ENCODE measurements at regions not wholly inside any gene's neighbourhood (a gene's known extent, or its start where the extent isn't known, plus 50 kb on each side); places are given as distances from the start of the nearest gene placed in this dataset.

- Histone ChIP-seq H3K9me3 (replicated peaks in 1 of 2; ENCODE audit: control insufficient read depth in 1 of 2, insufficient read depth in 1 of 2, low read length in 2 of 2) (no peaks in the 10 kb centered on the region), H3K36me3 (replicated peaks in 1 of 2; ENCODE audit: control insufficient read depth in 1 of 2, insufficient read depth in 2 of 2, low read length in 2 of 2) (no peaks in the 10 kb centered on the region), H3K27ac (ENCODE audit: low read depth in 1 of 2, low read length in 2 of 2) (no peak overlapping the region), H3K4me2 (replicated peaks; ENCODE audit: extremely low read depth, low read length, poor library complexity, severe bottlenecking) (no peak overlapping the region), H2AFZ (ENCODE audit: insufficient read depth, low read depth, low read length, poor library complexity, severe bottlenecking) (no peak overlapping the region), H3K79me2 (ENCODE audit: insufficient read depth, low read length) (no peaks in the 10 kb centered on the region), H3K4me1 (ENCODE audit: control insufficient read depth in 1 of 2, insufficient read depth in 2 of 2, low read length in 2 of 2) (no peaks in the 10 kb centered on the region), H3K9ac (ENCODE audit: insufficient read depth, low read length, poor library complexity, severe bottlenecking) (no peak overlapping the region), H4K20me1 (ENCODE audit: insufficient read depth, low read length) (no peaks in the 10 kb centered on the region), H3K27me3 (ENCODE audit: control insufficient read depth in 2 of 2, insufficient read depth in 2 of 2, low read length in 2 of 2) (no peaks in the 10 kb centered on the region), H3K4me3 (replicated peaks in 1 of 3; ENCODE audit: low read depth in 2 of 3, low read length in 3 of 3) (no peak overlapping the region)
- Mint-ChIP-seq H3K4me1 (no peaks in the 10 kb centered on the region), H3K27me3 (ENCODE audit: low read depth in 3 of 3) (peaks cover 0 to 2% (median 0%) of the 10 kb centered on the region in 3 donors), H3K36me3 (no peaks in the 10 kb centered on the region), H3K4me3 (no peak overlapping the region), H3K27ac (no peak overlapping the region), H3K9me3 (peaks cover 0 to 5% (median 2%) of the 10 kb centered on the region in 7 donors)
- no peak for DNase-seq
- intact Hi-C loops (cut with micrococcal nuclease), result no loop called here
- no CpG with 5 or more reads among the region's 2 CpGs for WGBS (ENCODE audit: insufficient coverage)
- no peak for TF ChIP-seq CTCF (IDR thresholded peaks at IDR 0.05)
Measured at GRCh38 chr5:167363065-167363464, 928.4 kb upstream of the WWC1 start.

GRCh38 chr5:167375125-167375524, 916.3 kb upstream of the WWC1 start:
- no peaks in the 10 kb centered on the region for H3K27me3 ChIP-seq (ENCODE audit: control insufficient read depth in 2 of 2, insufficient read depth in 2 of 2, low read length in 2 of 2)
- intact Hi-C loops (cut with micrococcal nuclease), result no loop called here
- H3K27ac ChIP-seq (ENCODE audit: low read depth in 1 of 2, low read length in 2 of 2), result no peak overlapping the region
- Mint-ChIP-seq H3K9me3 (peaks cover 0 to 4% (median 0%) of the 10 kb centered on the region in 7 donors), H3K27me3 (ENCODE audit: low read depth in 3 of 3) (no peaks in the 10 kb centered on the region), H3K4me3 (no peak overlapping the region), H3K27ac (peak overlapping the region in 1 of 7 donors; percentile 21), H3K36me3 (no peaks in the 10 kb centered on the region), H3K4me1 (no peaks in the 10 kb centered on the region)
- H3K4me2 ChIP-seq (replicated peaks; ENCODE audit: extremely low read depth, low read length, poor library complexity, severe bottlenecking), result no peak overlapping the region
- H3K4me3 ChIP-seq (replicated peaks in 1 of 3; ENCODE audit: low read depth in 2 of 3, low read length in 3 of 3), result no peak overlapping the region
- H3K36me3 ChIP-seq (replicated peaks in 1 of 2; ENCODE audit: control insufficient read depth in 1 of 2, insufficient read depth in 2 of 2, low read length in 2 of 2), result no peaks in the 10 kb centered on the region
- no peaks in the 10 kb centered on the region for H3K9me3 ChIP-seq (replicated peaks in 1 of 2; ENCODE audit: control insufficient read depth in 1 of 2, insufficient read depth in 1 of 2, low read length in 2 of 2)
- no peak for DNase-seq
- no peaks in the 10 kb centered on the region for H3K4me1 ChIP-seq (ENCODE audit: control insufficient read depth in 1 of 2, insufficient read depth in 2 of 2, low read length in 2 of 2)
- H3K79me2 ChIP-seq (ENCODE audit: insufficient read depth, low read length), result no peaks in the 10 kb centered on the region
- no peak overlapping the region for H3K9ac ChIP-seq (ENCODE audit: insufficient read depth, low read length, poor library complexity, severe bottlenecking)
- H4K20me1 ChIP-seq (ENCODE audit: insufficient read depth, low read length), result no peaks in the 10 kb centered on the region
- TF ChIP-seq CTCF (IDR thresholded peaks at IDR 0.05), result no peak
- WGBS (ENCODE audit: insufficient coverage), result 88% methylated on average over 16 of the region's 17 CpGs
- no peak overlapping the region for H2AFZ ChIP-seq (ENCODE audit: insufficient read depth, low read depth, low read length, poor library complexity, severe bottlenecking)

All from CD14-positive monocyte (primary cell).